Hepatocyte (in vitro differentiated cells): ENCODE measurements at regions not wholly inside any gene's neighbourhood (a gene's known extent, or its start where the extent isn't known, plus 50 kb on each side); places are given as distances from the start of the nearest gene placed in this dataset.
A peak's percentile ranks its signal among the peaks of the same experiment; 100 is the strongest.

Experiments
- DNase-seq: peaks from one replicate; pipeline ENCODE4 v3.0.0-alpha.2; 2016; ENCODE audit warnings: low spot score
- H2AFZ ChIP-seq: fragments of 200-600 bp; sonication (generic); 2 replicates; pipeline ENCODE4 v1.6.0; 2016; ENCODE audit warnings: antibody characterized with exemption, mild to moderate bottlenecking
- H3K27ac ChIP-seq: fragments of 200-600 bp; sonication (generic); 2 replicates; pipeline ENCODE4 v1.5.1; 2016; ENCODE audit warnings: mild to moderate bottlenecking
- H3K27me3 ChIP-seq: fragments of 200-600 bp; sonication (generic); 2 replicates; pipeline ENCODE4 v1.6.1; 2016
- H3K36me3 ChIP-seq: fragments of 200-600 bp; sonication (generic); replicated peaks from 2 replicates; pipeline ENCODE4 v1.5.1; 2016; ENCODE audit warnings: low read depth; ENCODE audit not compliant: insufficient read depth
- H3K4me1 ChIP-seq: fragments of 200-600 bp; sonication (generic); 2 replicates; pipeline ENCODE4 v1.5.1; 2016; ENCODE audit warnings: mild to moderate bottlenecking, moderate library complexity; ENCODE audit not compliant: insufficient read depth
- H3K4me2 ChIP-seq: fragments of 200-600 bp; sonication (generic); 2 replicates; pipeline ENCODE4 v1.6.0; 2016
- H3K4me3 ChIP-seq: fragments of 200-600 bp; sonication (generic); 2 replicates; pipeline ENCODE4 v1.5.1; 2016; ENCODE audit warnings: mild to moderate bottlenecking
- H3K79me2 ChIP-seq: fragments of 200-600 bp; sonication (generic); 2 replicates; pipeline ENCODE4 v1.6.0; 2017; ENCODE audit warnings: mild to moderate bottlenecking
- H3K9me2 ChIP-seq: fragments of 200-600 bp; sonication (generic); replicated peaks from 2 replicates; pipeline ENCODE4 v1.6.0; 2017; ENCODE audit warnings: mild to moderate bottlenecking; ENCODE audit not compliant: insufficient read depth
- H3K9me3 ChIP-seq: fragments of 200-600 bp; sonication (generic); 2 replicates; pipeline ENCODE4 v1.5.1; 2016; ENCODE audit warnings: low read depth, mild to moderate bottlenecking
- H4K20me1 ChIP-seq: fragments of 200-600 bp; sonication (generic); 2 replicates; pipeline ENCODE4 v1.6.0; 2016; ENCODE audit warnings: mild to moderate bottlenecking; ENCODE audit not compliant: insufficient read depth, poor library complexity, severe bottlenecking
- CTCF ChIP-seq: fragments of 200-600 bp; sonication (generic); IDR thresholded peaks from 2 replicates; pipeline ENCODE4 v1.5.1; 2016; ENCODE audit warnings: antibody characterized with exemption, mild to moderate bottlenecking; ENCODE audit not compliant: poor library complexity
- EZH2 ChIP-seq: fragments of 200-600 bp; sonication (generic); IDR thresholded peaks from 2 replicates; pipeline ENCODE4 v1.6.1; 2016; ENCODE audit warnings: antibody characterized with exemption, mild to moderate bottlenecking, borderline replicate concordance
- EZH2phosphoT487 ChIP-seq: fragments of 200-600 bp; sonication (generic); IDR thresholded peaks from one replicate; pipeline ENCODE4 v1.6.1; 2018; ENCODE audit warnings: antibody characterized with exemption, mild to moderate bottlenecking, low read depth, moderate library complexity; ENCODE audit not compliant: unreplicated experiment, severe bottlenecking
- WGBS: methylation state at CpG from one replicate; pipeline ENCODE4 v1.1.6; 2016; ENCODE audit warnings: low lambda C conversion rate; ENCODE audit errors: missing lambda C conversion rate; 5-methylcytosine and 5-hydroxymethylcytosine counted together

- no peaks in the 10 kb centered on the region for H3K79me2 ChIP-seq
- H3K4me1 ChIP-seq: no peaks in the 10 kb centered on the region
- H3K36me3 ChIP-seq: no peaks in the 10 kb centered on the region
- no peak overlapping the region for H3K4me2 ChIP-seq
- peaks cover 3% of the 10 kb centered on the region for H3K27me3 ChIP-seq
- no peak for DNase-seq
- no peak overlapping the region for H3K27ac ChIP-seq
- H3K4me3 ChIP-seq: no peak overlapping the region
- 81% methylated on average over 13 of the region's 13 CpGs for WGBS
- no peaks in the 10 kb centered on the region for H3K9me2 ChIP-seq
- TF ChIP-seq EZH2phosphoT487: no peak
- no peak overlapping the region for H2AFZ ChIP-seq
- H4K20me1 ChIP-seq: no peaks in the 10 kb centered on the region
- no peaks in the 10 kb centered on the region for H3K9me3 ChIP-seq
These were observed 505.4 kb downstream of the BRD1 start for GRCh38 chr22:49322231-49322630.

DNA sequence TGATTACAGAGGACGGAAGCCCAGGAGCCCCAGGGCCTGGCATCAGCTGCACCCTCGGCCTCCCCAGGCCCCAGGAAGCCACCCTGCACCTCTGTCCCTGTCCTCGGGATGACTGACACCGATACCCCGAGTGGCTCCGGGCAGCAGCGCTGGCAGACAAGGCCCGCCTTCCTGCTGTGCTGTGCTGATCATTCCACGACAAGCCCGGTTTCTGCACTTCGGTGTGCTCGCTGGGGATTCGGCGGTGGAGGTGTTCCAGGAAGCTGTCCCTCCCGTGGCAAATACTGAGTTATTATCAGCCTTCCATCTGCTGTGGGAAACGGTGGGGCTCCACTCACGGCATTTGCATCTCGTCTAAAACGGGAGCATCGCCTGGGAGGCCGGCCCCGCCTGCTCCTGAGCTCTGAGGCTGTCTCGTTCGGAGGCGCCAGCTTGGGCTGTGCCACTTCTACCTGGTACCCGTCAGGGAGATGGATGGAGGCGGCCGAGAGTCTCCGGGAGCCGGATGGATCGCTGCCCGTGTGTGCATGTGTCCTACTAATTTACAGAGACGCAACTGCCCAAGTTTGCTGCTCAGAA is 506.1 kb downstream of the BRD1 start:
- Histone ChIP-seq H3K4me3 (no peak overlapping the region), H3K9me2 (no peaks in the 10 kb centered on the region), H3K79me2 (no peaks in the 10 kb centered on the region), H3K4me2 (no peak overlapping the region), H4K20me1 (no peaks in the 10 kb centered on the region), H3K4me1 (no peaks in the 10 kb centered on the region), H3K27me3 (peaks cover 6% of the 10 kb centered on the region), H3K9me3 (no peaks in the 10 kb centered on the region), H2AFZ (no peak overlapping the region), H3K27ac (no peak overlapping the region), H3K36me3 (no peaks in the 10 kb centered on the region)
- no peak for TF ChIP-seq CTCF
- TF ChIP-seq EZH2: no peak
- TF ChIP-seq EZH2phosphoT487: no peak
- 89% methylated on average over 33 of the region's 33 CpGs for WGBS
- DNase-seq: no peak

DNA sequence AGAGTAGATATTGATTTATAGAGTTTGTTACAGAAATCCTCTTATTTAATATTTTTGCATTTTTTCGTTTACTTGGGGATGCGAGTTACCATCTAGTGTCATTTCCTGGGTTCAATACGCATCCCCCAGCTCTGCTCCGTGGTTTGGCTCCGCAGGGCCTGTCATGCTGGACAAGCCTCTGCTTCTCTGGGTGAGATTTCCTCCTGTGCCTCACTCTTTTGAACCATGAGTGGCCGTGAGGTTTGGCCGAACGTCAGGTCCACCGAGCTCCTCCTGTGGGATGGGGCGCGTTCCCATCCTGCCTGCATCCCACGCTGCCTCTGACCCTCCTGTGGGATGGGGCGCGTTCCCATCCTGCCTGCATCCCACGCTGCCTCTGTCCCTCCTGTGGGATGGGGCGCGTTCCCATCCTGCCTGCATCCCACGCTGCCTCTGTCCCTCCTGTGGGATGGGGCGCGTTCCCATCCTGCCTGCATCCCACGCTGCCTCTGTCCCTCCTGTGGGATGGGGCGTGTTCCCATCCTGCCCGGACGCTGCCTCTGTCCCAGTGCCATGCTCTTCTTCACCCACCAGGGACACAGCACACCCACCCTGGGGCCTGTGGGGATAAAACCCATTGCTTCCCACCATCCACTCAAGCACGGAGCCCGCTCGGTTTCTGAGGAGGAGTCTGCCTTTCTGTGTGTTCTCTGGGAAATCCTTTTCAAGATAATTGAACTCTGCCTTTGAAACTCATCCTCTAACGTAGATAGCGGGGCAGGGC is 506.8 kb downstream of the BRD1 start:
- 88% methylated on average over 21 of the region's 29 CpGs for WGBS
- Histone ChIP-seq H3K4me2 (no peak overlapping the region), H4K20me1 (no peaks in the 10 kb centered on the region), H3K79me2 (no peaks in the 10 kb centered on the region), H2AFZ (no peak overlapping the region), H3K4me1 (no peaks in the 10 kb centered on the region), H3K36me3 (no peaks in the 10 kb centered on the region), H3K9me2 (no peaks in the 10 kb centered on the region), H3K9me3 (no peaks in the 10 kb centered on the region), H3K4me3 (no peak overlapping the region), H3K27me3 (peaks cover 6% of the 10 kb centered on the region), H3K27ac (no peak overlapping the region)
- no peak for TF ChIP-seq CTCF
- no peak for TF ChIP-seq EZH2
- no peak for DNase-seq

DNA sequence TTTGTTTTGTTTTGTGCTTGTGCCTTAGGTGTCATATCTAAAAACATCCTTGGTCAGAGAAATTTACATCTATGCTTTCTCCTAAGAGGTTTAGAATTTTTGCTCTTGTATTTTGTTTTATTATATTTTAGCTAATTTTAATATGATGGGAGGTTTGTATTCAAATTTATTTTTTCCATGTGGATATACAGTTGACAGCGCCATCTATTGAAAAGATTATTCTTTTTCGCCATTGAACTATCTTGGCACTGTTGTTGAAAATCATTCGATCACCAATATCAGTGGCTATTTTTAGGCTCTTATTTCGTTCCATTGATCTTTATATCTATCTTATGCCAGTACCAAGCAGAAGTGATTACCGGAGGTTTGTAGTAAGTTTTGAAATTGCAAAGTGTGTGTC is 510.3 kb downstream of the BRD1 start:
- Histone ChIP-seq H3K27me3 (peaks cover 10% of the 10 kb centered on the region), H3K9me2 (no peaks in the 10 kb centered on the region), H3K79me2 (no peaks in the 10 kb centered on the region), H3K27ac (no peak overlapping the region), H3K4me3 (no peak overlapping the region), H3K9me3 (no peaks in the 10 kb centered on the region), H3K4me2 (no peak overlapping the region), H4K20me1 (no peaks in the 10 kb centered on the region), H3K36me3 (no peaks in the 10 kb centered on the region), H3K4me1 (no peaks in the 10 kb centered on the region), H2AFZ (no peak overlapping the region)
- TF ChIP-seq EZH2: no peak
- peak; percentile 45 for TF ChIP-seq CTCF
- no peak for TF ChIP-seq EZH2phosphoT487
- DNase-seq: no peak
- 42% methylated on average over 5 of the region's 5 CpGs for WGBS
